ENCODE measurements at regions not wholly inside any gene's neighbourhood (a gene's known extent, or its start where the extent isn't known, plus 50 kb on each side); places are given as distances from the start of the nearest gene placed in this dataset.

DNA sequence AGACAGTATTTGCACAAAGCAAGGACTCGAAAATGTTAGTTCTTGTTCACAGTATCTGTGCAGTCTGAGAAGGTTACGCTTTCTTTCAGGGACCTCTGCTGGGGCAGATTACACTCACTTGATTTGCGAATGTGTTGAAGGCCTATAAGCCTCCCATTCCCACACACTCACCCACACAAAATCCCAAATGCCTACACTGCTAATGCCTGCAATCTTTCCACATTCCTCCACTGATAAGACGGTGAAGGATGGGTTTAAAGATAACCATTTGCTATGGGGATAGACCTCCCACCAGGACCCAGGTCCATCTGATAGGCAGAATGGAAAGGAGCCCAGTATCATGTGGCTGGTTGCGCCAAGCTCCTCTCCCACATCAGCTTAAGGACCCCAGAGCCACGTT is 394.9 kb upstream of the SALL1 start:
- TF ChIP-seq, protein P1, sequence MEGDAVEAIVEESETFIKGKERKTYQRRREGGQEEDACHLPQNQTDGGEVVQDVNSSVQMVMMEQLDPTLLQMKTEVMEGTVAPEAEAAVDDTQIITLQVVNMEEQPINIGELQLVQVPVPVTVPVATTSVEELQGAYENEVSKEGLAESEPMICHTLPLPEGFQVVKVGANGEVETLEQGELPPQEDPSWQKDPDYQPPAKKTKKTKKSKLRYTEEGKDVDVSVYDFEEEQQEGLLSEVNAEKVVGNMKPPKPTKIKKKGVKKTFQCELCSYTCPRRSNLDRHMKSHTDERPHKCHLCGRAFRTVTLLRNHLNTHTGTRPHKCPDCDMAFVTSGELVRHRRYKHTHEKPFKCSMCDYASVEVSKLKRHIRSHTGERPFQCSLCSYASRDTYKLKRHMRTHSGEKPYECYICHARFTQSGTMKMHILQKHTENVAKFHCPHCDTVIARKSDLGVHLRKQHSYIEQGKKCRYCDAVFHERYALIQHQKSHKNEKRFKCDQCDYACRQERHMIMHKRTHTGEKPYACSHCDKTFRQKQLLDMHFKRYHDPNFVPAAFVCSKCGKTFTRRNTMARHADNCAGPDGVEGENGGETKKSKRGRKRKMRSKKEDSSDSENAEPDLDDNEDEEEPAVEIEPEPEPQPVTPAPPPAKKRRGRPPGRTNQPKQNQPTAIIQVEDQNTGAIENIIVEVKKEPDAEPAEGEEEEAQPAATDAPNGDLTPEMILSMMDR (IDR thresholded peaks at IDR 0.05) = no peak
- TF ChIP-seq ZFX (IDR thresholded peaks at IDR 0.05; ENCODE audit: borderline replicate concordance) = no peak
